OCI-LY7 (cell line): ENCODE measurements at regions not wholly inside any gene's neighbourhood (a gene's known extent, or its start where the extent isn't known, plus 50 kb on each side); places are given as distances from the start of the nearest gene placed in this dataset.

Experiments used
- BruUV-seq: library from RNA; stranded (reverse); fragments of 400-500 nt; replicated peaks from 2 replicates; lab custom pipeline; 2021; lab: Mats Ljungman, UMichigan
- CTCF ChIA-PET: fragments of 300-600 bp; sonication (Branson Sonifier 250); formaldehyde crosslinking; loops from one replicate; lab custom pipeline; 2022; ENCODE audit warnings: antibody characterized with exemption; ENCODE audit not compliant: unreplicated experiment; lab: Charles Lee
- POLR2A ChIA-PET: fragments of 300-600 bp; sonication (Branson Sonifier 250); formaldehyde crosslinking; loops from one replicate; lab custom pipeline; 2022; ENCODE audit warnings: antibody characterized with exemption; lab: Charles Lee
- DNase-seq: peaks from one replicate; pipeline ENCODE4 v3.0.0-alpha.2; 2015; ENCODE audit warnings: low spot score
- H2AFZ ChIP-seq: fragments of 200-600 bp; sonication (generic), shearing (Covaris generic); 2 replicates; pipeline ENCODE4 v1.6.1; 2014; ENCODE audit warnings: mild to moderate bottlenecking, antibody characterized with exemption, low read length, moderate library complexity
- H3K27ac ChIP-seq: fragments of 200-600 bp; sonication (generic); 2 replicates; pipeline ENCODE4 v1.5.1; 2014; ENCODE audit warnings: mixed run types, low read depth, mild to moderate bottlenecking, moderate library complexity, low read length, inconsistent platforms; ENCODE audit not compliant: poor library complexity, severe bottlenecking
- H3K36me3 ChIP-seq: fragments of 200-600 bp; sonication (generic); 2 replicates; pipeline ENCODE4 v1.6.1; 2014; ENCODE audit warnings: mild to moderate bottlenecking, antibody characterized with exemption, low read length, moderate library complexity, mixed read lengths; ENCODE audit not compliant: insufficient read depth
- H3K4me1 ChIP-seq: fragments of 200-600 bp; sonication (generic); 2 replicates; pipeline ENCODE4 v1.5.1; 2014; ENCODE audit warnings: mild to moderate bottlenecking, low read length; ENCODE audit not compliant: insufficient read depth, poor library complexity, severe bottlenecking
- H3K4me2 ChIP-seq: fragments of 200-600 bp; sonication (generic); 2 replicates; pipeline ENCODE4 v1.6.1; 2014; ENCODE audit warnings: mild to moderate bottlenecking, low read length
- H3K4me3 ChIP-seq: fragments of 200-600 bp; sonication (generic); 2 replicates; pipeline ENCODE4 v1.5.1; 2014; ENCODE audit warnings: mild to moderate bottlenecking, low read depth, low read length; ENCODE audit not compliant: poor library complexity, severe bottlenecking
- H3K79me2 ChIP-seq: fragments of 200-600 bp; sonication (generic); 2 replicates; pipeline ENCODE4 v1.6.1; 2016; ENCODE audit warnings: low read depth, mild to moderate bottlenecking, low read length, moderate library complexity, mixed read lengths; ENCODE audit not compliant: insufficient read depth
- H3K9me2 ChIP-seq: fragments of 200-600 bp; sonication (generic); 2 replicates; pipeline ENCODE4 v1.6.1; 2016; ENCODE audit warnings: mild to moderate bottlenecking, low read length, mixed read lengths; ENCODE audit not compliant: insufficient read depth
- H3K9me3 ChIP-seq: fragments of 200-600 bp; sonication (generic); 2 replicates; pipeline ENCODE4 v1.6.1; 2014; ENCODE audit warnings: mild to moderate bottlenecking, mixed run types, low read length, mixed read lengths
- H4K20me1 ChIP-seq: fragments of 200-600 bp; sonication (generic); 2 replicates; pipeline ENCODE4 v1.6.1; 2014; ENCODE audit warnings: mild to moderate bottlenecking, antibody characterized with exemption, low read length, moderate library complexity, mixed read lengths; ENCODE audit not compliant: insufficient read depth
- EZH2phosphoT487 ChIP-seq: fragments of 200-600 bp; sonication (generic); IDR thresholded peaks from 2 replicates; pipeline ENCODE4 v1.6.1; 2018; ENCODE audit warnings: low read depth, borderline replicate concordance, mild to moderate bottlenecking, mixed run types, antibody characterized with exemption, low read length, moderate library complexity, mixed read lengths
- intact Hi-C: fragments of 100-400 bp; cut with micrococcal nuclease; formaldehyde crosslinking; loops from one replicate; pipeline ENCODE4 v1.10.0; 2022; ENCODE audit not compliant: unreplicated experiment
- TF ChIP-seq, protein P1 (sequence below): fragments of 200-600 bp; sonication (generic); conservative IDR thresholded peaks from 2 replicates; pipeline ENCODE4 v1.5.1; 2014; ENCODE audit warnings: mild to moderate bottlenecking, antibody characterized with exemption, low read length, moderate library complexity, mixed read lengths

DNA sequence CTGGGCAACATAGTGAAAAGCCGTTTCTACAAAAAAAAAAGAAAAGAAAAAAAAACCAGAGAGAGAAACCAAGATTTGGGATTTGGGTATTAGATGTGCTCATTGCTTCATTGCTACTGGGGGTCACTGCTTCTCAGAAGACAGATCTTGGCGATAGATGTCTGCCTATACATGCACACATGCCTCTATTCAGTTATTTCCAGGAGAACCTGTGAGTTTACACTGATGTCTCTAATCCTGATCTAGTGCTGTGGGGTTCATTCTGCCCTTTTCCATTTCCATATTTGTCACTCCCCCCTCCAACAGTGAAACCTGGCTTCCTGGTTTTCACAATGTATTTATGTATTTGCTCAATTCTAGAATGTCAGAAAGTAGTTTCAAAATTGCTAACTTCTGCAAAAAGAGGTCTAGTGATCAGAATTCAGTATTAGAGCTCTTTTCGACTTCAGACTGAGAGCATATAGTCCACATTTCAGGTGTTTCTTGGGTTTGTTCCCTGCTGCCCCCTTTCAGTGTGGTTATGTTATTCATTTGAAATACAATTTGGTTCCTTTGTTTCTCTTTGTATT is 111.0 kb downstream of the SLC25A47 start:
- no peak overlapping the region for H3K27ac ChIP-seq
- no peaks in the 10 kb centered on the region for H3K4me1 ChIP-seq
- ChIA-PET POLR2A (no interaction called here), CTCF (no interaction called here)
- no peak overlapping the region for H3K4me3 ChIP-seq
- no peaks in the 10 kb centered on the region for H3K36me3 ChIP-seq
- H3K9me2 ChIP-seq: no peaks in the 10 kb centered on the region
- TF ChIP-seq, protein P1, sequence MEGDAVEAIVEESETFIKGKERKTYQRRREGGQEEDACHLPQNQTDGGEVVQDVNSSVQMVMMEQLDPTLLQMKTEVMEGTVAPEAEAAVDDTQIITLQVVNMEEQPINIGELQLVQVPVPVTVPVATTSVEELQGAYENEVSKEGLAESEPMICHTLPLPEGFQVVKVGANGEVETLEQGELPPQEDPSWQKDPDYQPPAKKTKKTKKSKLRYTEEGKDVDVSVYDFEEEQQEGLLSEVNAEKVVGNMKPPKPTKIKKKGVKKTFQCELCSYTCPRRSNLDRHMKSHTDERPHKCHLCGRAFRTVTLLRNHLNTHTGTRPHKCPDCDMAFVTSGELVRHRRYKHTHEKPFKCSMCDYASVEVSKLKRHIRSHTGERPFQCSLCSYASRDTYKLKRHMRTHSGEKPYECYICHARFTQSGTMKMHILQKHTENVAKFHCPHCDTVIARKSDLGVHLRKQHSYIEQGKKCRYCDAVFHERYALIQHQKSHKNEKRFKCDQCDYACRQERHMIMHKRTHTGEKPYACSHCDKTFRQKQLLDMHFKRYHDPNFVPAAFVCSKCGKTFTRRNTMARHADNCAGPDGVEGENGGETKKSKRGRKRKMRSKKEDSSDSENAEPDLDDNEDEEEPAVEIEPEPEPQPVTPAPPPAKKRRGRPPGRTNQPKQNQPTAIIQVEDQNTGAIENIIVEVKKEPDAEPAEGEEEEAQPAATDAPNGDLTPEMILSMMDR: no peak
- TF ChIP-seq EZH2phosphoT487: no peak
- no peaks in the 10 kb centered on the region for H4K20me1 ChIP-seq
- H3K9me3 ChIP-seq: no peaks in the 10 kb centered on the region
- no peaks in the 10 kb centered on the region for H3K79me2 ChIP-seq
- no TSS peak for BruUV-seq
- no peak for DNase-seq
- intact Hi-C loops: no loop called here
- H2AFZ ChIP-seq: no peak overlapping the region
- no peak overlapping the region for H3K4me2 ChIP-seq

DNA sequence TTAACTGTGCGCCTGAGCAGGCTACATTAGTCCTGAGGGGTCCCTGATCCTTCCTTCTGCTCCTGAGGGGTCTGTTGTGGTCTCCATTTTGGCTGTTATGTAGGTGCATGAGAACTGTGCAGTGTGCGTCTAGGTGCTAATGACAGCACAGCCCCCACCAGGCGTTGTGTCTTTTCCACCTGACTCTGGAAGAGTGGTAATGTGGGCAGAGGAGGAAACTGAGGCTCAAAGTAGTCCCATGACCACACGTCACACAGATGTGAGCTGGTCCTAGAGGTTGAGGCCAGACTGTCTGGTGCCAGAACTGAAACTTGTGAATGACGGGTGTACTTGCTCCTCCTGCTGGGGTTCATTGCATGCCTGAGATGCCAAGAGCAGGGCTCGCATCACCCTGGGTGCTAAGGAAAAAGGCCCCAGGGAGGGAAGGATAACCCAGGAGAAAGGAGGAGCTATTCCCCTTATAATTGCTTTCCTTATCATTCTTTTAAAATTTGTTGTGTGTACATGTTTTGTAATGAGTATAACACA is 111.8 kb downstream of the SLC25A47 start:
- no peak overlapping the region for H3K4me3 ChIP-seq
- H3K36me3 ChIP-seq: no peaks in the 10 kb centered on the region
- no peak for TF ChIP-seq EZH2phosphoT487
- TF ChIP-seq, protein P1: no peak
- intact Hi-C loops: no loop called here
- no peaks in the 10 kb centered on the region for H3K9me2 ChIP-seq
- no peaks in the 10 kb centered on the region for H3K9me3 ChIP-seq
- DNase-seq: no peak
- POLR2A ChIA-PET: no interaction called here
- H3K4me1 ChIP-seq: no peaks in the 10 kb centered on the region
- H3K79me2 ChIP-seq: no peaks in the 10 kb centered on the region
- H3K4me2 ChIP-seq: no peak overlapping the region
- H2AFZ ChIP-seq: no peak overlapping the region
- H4K20me1 ChIP-seq: no peaks in the 10 kb centered on the region
- no peak overlapping the region for H3K27ac ChIP-seq
- no TSS peak for BruUV-seq
- CTCF ChIA-PET: no interaction called here

DNA sequence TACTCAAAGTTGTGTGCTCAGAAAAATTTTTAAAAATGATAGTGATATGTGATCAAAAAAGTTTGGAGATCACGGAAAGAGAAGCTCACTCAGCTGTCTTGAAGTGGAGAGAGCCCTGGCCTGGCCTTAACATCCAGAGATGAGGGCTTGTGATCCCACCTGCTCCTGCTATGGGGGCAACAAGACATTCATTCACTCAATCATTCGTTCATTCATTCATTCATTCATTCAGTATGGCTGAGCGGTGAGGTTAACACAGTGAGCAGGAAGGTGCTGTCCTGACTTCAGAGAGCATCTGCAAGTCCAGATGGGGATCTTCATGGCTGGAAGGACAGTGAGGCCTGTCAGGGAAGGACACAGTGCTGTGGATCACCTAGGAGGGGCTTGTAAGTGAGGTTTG is 112.3 kb downstream of the SLC25A47 start:
- Histone ChIP-seq H2AFZ (no peak overlapping the region), H3K79me2 (no peaks in the 10 kb centered on the region), H4K20me1 (no peaks in the 10 kb centered on the region), H3K4me1 (no peaks in the 10 kb centered on the region), H3K4me2 (no peak overlapping the region), H3K9me3 (no peaks in the 10 kb centered on the region), H3K36me3 (no peaks in the 10 kb centered on the region), H3K27ac (no peak overlapping the region), H3K9me2 (no peaks in the 10 kb centered on the region), H3K4me3 (no peak overlapping the region)
- DNase-seq: no peak
- intact Hi-C loops: no loop called here
- ChIA-PET CTCF (no interaction called here), POLR2A (no interaction called here)
- TF ChIP-seq, protein P1: no peak
- TF ChIP-seq EZH2phosphoT487: no peak
- no TSS peak for BruUV-seq
